HG03060 (cell line): ENCODE measurements at regions not wholly inside any gene's neighbourhood (a gene's known extent, or its start where the extent isn't known, plus 50 kb on each side); places are given as distances from the start of the nearest gene placed in this dataset.
"Not testable (repeated sequence)": the region's sequence is repeated elsewhere in the genome, so short reads cannot be mapped to it uniquely, and the experiment has no call there.

Experiments
- ATAC-seq: cut with Tn5 transposase; IDR thresholded peaks from one replicate; pipeline ENCODE4 v1.9.1; 2021; ENCODE audit warnings: low read depth, moderate number of reproducible peaks; ENCODE audit not compliant: unreplicated experiment

DNA sequence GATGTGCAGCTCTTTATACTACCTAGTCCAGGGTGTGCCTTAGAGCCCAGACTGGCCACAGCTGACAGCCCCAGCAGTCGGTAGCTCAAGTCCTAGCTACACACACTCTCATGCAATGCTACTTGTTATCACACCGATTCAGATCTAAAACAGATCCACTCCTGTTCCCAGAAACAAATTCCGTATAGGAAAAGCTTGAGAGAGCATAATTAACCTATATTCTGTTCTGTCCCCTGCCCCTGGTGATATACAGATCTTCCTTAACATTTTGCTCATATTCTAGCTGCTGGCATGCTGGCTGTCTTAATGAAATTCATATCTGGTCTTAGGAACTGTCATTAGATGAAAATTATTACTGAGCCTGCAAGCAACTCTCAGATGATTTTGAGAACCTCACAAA is 204.3 kb downstream of the SOX2 start:
- no peak for ATAC-seq

DNA sequence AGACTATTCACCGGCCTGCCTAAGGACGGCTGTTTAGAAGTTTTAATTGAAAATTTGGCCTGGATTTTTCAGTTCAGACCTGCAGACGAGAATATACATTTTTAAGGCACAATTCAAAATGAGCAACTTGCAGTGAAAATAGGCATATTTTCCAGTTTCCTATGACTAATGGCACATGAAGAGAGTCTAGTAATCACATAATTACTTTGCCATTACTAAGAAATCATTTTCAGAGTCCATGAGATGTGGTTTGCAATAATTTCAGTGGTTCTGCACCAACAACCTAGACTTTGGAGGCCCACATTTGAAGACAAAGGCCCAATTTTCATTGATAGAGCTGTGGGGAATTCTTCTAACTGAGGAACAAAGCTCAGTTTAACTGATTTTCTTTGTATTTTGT is 205.3 kb downstream of the SOX2 start:
- no peak for ATAC-seq

DNA sequence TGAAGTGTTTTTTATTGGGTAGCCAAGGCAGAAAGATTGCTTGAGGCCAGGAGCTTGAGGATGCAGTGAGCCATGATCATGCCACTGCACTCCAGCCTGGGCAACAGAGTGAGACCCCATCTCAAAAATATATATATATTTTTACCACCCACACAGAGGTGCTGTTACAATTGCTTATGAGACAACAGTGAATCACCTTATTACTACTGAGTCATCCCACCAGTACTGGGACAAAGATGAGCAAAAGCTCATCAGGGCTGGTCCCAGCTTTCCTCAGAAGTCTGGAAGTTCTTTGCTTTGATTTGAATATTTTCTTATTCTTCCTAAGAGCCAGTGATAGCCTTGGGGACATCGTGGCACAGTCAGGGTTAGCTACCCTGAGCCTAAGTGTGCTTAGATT is 207.7 kb downstream of the SOX2 start:
- no peak for ATAC-seq

DNA sequence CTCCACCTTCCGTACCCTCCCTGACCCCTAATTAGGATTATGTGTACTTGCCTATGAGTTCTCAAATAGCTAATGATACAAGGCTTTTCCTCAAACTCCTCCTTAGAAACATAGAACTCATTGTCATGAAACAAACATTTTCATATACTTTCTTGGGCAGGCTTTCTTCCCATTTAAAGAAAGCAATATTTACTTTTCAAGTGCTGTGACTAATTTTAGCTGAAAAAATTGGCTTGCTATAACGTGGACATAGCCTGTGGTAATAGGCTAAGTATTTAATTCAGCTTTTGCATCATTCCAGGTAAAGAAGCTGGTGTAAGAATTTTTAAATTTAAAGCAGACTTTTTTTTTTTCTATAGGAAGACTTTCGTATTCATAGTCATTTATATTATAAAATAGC is 208.7 kb downstream of the SOX2 start:
- ATAC-seq, result no peak

DNA sequence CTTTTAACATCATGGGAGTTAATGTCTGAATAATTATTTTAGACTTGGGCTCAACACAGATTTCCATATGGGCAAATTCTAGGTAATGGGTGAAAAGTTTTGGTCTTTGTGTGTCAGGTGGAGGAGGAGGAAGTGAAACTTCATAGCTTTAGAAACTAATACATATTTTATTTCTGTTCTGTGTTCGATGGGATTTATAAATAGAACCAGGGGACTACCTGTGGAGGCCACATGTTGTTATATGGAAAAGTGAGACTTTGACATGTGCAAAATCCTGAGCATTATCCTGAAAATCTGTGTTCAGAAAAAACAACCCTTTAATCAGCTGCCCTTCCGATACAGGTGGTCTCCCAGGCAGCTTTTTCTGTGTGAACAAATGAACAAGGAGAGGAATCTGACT is 209.5 kb downstream of the SOX2 start:
- ATAC-seq, result peak; percentile 95

DNA sequence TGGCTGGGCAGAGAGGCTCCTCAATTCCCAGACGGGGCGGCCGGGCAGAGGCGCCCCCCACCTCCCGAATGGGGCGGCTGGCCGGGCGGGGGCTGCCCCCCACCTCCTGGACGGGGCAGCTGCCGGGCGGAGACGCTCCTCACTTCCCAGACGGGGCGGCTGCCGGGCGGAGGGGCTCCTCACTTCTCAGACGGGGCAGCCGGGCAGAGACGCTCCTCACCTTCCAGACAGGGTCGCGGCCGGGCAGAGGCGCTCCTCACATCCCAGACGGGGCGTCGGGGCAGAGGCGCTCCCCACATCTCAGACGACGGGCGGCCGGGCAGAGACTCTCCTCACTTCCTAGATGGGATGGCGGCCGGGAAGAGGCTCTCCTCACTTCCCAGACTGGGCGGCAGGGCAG is 214.1 kb downstream of the SOX2 start:
- ATAC-seq, result not testable (repeated sequence)

DNA sequence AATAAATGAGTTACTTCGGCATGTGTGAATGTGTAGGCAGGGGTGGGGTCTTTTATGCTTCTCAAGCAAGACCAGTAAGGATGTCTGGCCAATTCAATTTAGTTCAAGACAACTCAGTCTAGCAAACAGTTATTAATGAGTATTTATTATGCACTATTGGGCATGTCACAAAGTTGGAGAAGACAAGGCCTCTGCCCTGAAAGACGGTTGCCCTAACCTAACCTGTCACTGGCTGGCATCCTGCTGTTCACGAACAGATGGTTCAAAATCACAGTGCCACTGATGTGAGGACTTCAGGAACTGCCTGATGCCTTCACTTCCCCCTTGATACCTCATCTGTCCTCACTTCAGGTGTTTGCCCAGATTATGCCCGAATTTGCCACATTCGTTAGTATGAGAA is 217.8 kb downstream of the SOX2 start:
- no peak for ATAC-seq

DNA sequence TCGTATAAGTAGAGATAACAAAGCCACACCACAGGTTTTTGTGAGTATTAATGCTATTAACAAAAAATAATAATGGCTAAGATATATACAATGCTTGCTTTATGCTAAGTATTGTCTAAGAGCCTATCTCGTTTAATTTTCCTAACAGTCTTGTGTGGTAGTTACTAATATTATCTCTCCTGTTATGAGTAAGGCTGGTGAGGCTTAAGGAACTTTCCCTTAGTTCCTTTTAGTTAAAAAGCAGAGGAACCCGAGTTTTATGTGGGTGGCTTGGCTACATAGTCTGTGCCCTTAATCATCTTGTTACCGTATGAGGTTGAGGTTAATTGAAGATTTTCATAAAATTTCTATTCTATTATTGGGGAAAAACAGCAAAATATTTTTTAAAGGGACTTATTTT is 218.4 kb downstream of the SOX2 start:
- ATAC-seq, result no peak

DNA sequence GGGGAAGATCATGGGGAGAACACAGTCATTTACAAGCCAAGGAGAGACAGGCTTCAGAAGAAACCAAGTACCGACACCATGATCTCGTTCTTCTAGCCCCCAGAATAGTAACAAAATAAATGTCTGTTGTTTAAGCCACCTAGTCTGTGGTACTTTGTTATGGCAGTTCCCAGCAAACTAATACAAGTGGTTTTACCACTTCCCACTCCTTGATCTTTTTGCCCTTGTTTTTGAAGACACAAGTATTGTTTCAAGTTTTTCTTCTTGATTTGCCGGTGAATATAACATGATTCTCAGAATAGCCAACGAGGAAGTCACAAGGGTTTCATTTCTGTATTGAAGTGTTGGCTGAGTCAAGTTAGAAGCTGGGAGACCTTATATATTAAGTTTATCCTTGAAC is 220.3 kb downstream of the SOX2 start:
- no peak for ATAC-seq

DNA sequence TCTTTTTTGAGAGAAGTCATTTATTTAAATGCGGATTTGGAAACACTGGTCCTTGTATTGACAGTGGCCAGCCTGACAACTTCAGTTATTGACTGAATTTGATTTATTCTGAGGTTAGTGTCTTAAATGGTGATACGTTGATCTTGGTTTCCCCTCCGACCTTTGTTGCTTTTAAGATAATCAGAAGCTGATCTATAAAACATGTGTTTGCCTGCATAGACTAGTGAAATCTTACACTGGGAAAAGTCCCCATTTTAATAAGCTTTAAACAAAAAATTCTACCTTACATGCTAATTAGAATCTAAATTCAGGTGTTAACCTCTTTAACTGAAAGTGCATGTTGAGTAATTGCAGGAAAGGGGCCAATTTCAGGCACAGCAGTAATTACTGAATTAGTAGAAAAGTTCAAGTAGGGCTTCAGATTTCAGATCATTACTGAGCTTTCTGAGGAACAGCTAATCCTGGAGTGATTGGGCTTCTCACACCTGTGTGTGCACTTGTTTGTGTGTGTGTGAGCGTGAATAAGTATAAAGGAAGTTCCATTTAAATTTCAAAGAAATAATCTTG is 221.4 kb downstream of the SOX2 start:
- no peak for ATAC-seq

DNA sequence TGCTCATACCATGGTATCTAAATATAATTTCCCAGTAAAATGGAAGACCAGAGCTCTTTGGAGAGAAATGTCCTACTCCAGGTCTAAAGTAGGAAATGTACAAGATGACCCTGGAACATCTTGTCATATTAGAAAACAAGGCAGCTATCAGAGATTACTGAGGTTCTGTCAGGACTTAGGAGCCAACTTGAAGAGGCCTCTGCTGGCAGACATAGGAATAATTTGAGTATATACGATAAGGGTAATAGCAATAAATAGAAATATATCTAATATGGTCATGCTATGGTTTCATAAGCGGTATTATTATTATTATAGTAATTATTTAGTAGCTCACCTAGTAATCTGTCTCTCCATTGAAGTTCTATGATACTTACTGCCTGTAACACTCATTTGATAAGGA is 224.2 kb downstream of the SOX2 start:
- no peak for ATAC-seq

DNA sequence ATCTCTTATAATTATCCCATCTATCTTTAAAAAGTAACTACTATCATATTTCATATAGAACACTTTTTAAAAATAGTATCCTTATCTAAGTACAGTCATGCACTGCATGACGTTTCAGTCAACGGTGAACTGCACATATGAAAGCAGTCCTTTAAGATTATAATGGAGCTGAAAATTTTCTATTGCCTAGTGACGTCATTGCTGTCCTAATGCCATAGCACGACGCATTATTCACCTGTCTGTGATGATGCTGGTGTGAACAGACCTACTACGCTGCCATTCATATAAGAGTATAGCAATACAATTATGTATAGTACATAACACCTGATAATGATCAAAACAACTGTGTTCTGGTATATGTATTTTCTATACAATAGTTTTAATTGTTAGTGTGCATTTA is 225.0 kb downstream of the SOX2 start:
- ATAC-seq, result no peak

DNA sequence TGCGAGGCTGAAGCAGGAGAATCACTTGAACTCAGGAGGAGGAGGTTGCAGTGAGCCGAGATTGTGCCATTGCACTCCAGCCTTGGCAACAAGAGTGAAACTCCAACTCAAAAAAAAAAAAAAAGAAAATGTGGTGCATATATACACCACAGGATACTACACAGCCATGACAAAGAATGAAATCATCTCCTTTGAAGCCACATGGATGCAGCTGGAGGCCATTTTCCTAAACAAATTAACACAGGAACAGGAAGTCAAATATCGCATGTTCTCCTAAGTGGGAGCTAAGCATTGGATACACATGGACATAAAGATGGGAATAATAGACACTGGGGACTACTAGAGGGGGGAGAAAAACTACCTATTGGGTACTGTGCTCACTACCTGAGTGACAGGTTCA is 226.9 kb downstream of the SOX2 start:
- ATAC-seq, result not testable (repeated sequence)

DNA sequence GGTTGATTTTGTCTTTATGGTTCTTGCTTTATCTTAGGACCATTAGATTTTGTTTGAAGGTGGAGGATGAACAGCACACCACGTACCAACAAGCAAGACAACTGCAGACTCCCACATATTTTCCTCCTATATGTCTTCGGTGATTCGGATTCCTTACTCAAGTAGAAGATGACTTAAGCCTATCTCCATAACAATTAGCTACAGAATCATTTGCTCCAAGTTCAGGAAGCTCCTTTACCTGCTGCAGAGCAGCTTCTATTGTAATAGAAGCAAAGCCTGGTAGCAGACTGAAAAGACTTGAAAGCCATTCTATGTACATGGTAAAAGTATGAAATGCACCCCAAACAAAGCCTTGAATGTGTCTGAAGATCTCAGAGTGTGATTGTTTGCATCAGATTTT is 229.0 kb downstream of the SOX2 start:
- no peak for ATAC-seq

DNA sequence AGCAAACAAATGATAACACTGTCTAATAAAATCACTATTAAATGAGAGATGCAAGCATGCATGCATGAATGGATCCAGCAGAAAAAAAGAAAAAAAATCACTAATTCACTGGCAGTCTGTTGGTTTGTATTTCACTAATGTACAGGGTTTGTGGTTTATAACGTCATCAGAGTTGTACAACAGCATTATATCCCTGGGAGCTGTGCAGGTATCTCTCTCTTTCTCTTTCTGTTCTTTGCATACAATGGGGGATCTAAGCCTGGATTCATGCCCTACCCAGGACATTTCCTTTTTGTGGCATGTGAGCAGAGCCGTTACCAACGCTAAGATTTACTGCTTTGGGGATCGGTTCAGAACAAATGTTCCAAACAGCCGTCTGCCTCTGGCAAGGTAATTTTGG is 229.5 kb downstream of the SOX2 start:
- no peak for ATAC-seq

DNA sequence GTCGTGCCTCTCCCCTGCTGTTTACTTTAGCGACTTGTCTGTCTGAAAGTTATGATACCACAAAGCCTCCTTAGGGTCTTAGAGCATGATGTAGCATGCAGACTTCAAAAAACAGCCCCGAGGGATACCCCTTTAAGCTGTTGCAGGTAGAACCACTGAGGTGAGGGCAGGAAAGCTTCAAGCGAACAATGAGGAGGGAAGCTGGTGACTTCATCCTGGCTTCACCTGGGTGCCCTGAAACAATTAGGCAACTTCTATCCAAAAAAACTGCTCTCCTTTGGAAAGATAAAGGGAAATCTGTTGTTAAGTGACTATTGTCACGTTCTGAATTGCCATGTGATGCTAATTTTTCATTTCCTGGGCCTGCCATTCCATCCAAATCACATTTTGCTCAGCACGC is 231.6 kb downstream of the SOX2 start:
- no peak for ATAC-seq

DNA sequence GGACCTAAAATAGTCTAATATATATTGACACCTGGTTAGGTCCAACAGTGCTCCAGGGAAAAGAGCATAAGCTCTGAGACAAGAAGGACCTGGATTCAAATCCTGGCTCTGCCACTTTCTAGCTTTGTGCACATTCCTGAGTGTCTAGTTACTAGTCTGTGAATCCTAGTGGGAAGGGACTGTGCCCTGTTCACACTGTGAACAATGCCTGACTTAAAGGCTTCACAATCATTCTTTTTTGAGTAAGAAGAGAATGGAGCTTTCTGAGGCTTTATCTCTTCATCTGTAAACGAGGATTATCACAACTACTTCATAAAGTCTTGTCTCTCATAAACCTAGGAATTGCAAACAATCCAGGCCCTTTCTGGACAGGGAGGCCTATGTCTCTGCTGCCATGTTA is 235.9 kb downstream of the SOX2 start:
- no peak for ATAC-seq

DNA sequence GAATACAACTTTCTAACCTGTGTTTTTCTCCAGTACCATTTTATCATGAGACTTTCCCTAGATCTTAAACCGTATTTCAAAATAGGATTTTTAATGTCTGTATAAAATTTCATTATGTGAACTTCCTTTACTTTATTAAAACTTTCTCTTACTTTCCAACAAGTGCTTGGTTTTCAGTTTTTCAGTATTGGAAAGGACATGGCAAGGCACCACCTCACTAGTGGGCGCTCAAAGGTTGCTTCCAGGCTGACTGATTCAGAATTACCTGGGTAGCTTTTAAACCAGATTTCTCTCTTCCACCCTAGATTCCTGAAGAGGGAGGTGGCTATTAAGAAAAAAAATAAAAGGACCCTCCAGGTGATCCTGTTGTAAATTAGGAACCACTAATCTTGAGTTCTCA is 236.6 kb downstream of the SOX2 start:
- ATAC-seq, result no peak

DNA sequence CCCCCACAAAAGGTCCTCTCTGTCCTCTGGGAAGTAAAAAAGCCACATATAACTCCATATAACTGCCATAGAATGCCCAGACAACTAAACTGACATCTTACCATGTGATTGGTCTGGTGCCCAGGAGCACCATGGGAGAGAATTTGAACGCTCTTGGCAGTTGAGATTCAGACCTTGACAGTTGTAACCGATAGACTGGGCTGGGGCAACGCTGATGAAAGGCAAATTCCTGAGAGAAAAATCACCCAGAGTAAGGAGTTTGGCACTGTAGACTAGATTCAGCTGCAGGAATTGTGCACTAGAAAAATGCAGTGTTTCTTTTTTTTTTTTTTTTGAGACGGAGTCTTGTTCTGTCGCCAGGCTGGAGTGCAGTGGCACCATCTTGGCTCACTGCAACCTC is 240.5 kb downstream of the SOX2 start:
- ATAC-seq, result no peak

DNA sequence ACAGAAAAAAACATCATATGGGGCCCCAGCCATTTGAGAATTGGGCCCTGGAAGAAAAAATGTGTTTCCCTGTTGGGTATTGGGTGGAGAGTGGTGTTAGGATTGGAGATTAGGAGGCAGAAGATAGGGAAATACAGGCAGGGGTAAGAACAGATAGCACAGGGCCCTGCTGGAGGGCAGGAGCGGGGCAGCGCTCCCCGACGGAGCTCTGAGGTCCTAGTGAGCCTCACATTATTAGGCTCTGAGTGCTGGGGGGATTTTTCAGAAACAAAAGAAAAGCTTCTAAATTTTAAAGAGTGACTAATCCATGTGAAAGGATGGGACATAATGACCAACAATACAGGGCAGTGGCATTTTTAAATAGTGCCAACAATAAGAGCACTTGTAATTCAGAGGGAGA is 241.2 kb downstream of the SOX2 start:
- no peak for ATAC-seq

DNA sequence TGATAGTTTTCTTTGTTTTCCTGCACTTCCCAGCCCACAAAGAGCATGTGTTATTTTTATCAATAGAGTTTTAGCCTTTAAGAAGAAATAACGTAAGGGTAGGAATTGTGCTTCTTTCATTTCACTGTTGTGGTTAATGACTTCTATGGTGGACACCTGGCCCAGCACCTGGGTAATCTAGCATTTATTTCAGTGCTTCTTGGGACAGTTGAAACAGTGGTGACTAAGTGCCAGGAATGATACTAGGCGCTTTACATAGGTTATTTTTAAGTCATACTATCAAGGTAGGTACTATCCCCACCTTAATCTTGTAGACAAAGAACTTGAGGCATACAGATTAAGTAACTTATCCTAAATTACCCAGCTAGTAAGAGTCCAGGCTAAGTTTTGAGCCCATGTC is 243.8 kb downstream of the SOX2 start:
- no peak for ATAC-seq

DNA sequence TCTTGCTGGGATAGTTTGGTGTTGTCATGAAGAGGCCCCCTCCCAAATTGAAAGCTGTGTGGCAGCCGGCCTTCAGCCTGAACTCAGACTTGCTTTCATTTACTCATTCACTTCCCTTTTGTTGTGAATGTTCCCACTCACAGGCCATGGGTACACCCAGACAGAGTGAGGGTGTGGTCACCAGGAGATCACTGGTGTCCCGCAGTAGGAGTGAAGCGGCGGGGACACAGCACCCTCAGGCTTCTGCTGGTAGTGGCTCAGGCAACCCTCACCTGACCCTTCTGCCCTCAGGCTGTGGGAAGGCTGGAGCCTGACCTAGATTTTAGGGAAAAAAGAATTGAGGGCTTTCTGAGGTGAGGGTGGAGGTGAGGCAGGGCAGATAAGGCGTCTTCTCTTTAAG is 244.4 kb downstream of the SOX2 start:
- no peak for ATAC-seq

DNA sequence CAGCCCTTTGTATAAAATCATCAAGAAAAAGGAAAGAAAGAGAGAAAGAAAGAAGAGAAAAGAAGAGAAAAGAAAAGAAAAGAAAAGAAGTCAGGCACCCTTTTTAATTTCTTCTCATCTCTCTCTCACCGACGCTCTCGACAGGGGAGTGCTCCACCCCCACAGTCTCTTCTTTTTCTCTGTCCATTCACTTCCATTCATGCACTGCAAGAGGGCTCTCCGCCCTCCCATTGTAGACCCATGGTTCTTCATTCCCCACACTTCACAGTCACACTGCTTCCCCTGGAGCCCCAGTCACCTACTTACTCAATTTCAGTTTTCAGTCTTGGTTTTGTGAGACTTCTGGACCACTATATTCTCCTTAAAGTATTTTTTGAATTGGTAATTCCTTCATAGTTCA is 254.7 kb downstream of the SOX2 start:
- ATAC-seq, result no peak
